Peyer's patch (tissue), 4 donors: ENCODE measurements at regions not wholly inside any gene's neighbourhood (a gene's known extent, or its start where the extent isn't known, plus 50 kb on each side); places are given as distances from the start of the nearest gene placed in this dataset.

Source experiments
- DNase-seq, 3 donors: peaks; one replicate each; pipeline ENCODE4 v3.0.0-alpha.2; 2017 to 2019
- H3K27ac ChIP-seq, 4 donors: fragments of 200-600 bp; sonication (generic); one replicate each; pipeline ENCODE4 v1.5.1; 2016 to 2019
- H3K27me3 ChIP-seq, 2 donors: fragments of 200-600 bp; sonication (generic); one replicate each; pipeline ENCODE4 v1.5.1; 2019
- H3K36me3 ChIP-seq, 3 donors: fragments of 200-600 bp; sonication (generic); one replicate each; pipeline ENCODE4 v1.5.1; 2016 to 2019
- H3K4me1 ChIP-seq, 4 donors: fragments of 200-600 bp; sonication (generic); one replicate each; pipeline ENCODE4 v1.5.1; 2016 to 2019
- H3K4me3 ChIP-seq, 4 donors: fragments of 200-600 bp; sonication (generic); 1 replicate in 3 of 4; 2 replicates in 1 of 4; pipeline ENCODE4 v1.5.1; 2016 to 2019; ENCODE audit warnings: mild to moderate bottlenecking in 1 of 4
- H3K9me3 ChIP-seq, 4 donors: fragments of 200-600 bp; sonication (generic); one replicate each; pipeline ENCODE4 v1.5.1; 2016 to 2019; ENCODE audit warnings: mild to moderate bottlenecking in 1 of 4
- CTCF ChIP-seq, 6 experiments: fragments of 450-650 bp in 4 of 6; fragments of 200-600 bp in 2 of 6; sonication (generic) in 1 of 6; IDR thresholded peaks; one replicate each; pipeline ENCODE4 v1.5.1; 2017 to 2019; ENCODE audit warnings: antibody characterized with exemption in 6 of 6, mild to moderate bottlenecking in 3 of 6, moderate library complexity in 1 of 6
- POLR2A ChIP-seq, 2 donors: fragments of 450-650 bp; IDR thresholded peaks; one replicate each; pipeline ENCODE4 v1.5.1; 2017; ENCODE audit warnings: antibody characterized with exemption in 2 of 2, mild to moderate bottlenecking in 2 of 2, moderate library complexity in 2 of 2

DNA sequence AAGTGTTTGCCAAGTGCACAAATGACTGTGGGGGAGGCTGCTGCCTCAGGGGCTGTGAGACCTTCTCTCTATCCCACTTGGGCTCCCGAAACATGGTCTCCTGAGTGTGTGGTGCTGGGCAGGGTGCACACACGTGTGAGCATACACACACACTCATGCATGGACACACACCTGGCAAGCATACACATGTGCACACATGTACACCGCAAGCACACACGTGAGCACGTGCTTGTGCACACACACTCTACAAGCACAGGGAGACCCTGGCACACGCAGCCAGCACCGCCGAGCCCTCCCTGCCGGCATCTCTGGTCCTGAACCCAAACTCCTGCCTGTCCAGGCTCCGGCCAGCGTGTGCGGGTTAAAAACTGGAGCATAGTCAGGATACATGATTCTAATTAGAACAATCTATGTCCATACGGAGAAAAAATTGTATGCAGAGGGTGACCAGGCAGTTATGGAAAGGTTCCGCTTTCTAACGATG lies 79.4 kb upstream of the TTC34 start:
- Histone ChIP-seq H3K9me3 (no peaks in the 10 kb centered on the region), H3K4me3 (no peak overlapping the region), H3K4me1 (no peaks in the 10 kb centered on the region), H3K36me3 (no peaks in the 10 kb centered on the region), H3K27ac (no peak overlapping the region), H3K27me3 (no peaks in the 10 kb centered on the region)
- no peak for DNase-seq
- no peak for TF ChIP-seq CTCF (IDR thresholded peaks at IDR 0.05)
- no peak for TF ChIP-seq POLR2A (IDR thresholded peaks at IDR 0.05)

GRCh38 chr1:2881556-2881955 lies 80.1 kb upstream of the TTC34 start:
- no peak overlapping the region for H3K4me3 ChIP-seq
- H3K27me3 ChIP-seq = no peaks in the 10 kb centered on the region
- no peak for DNase-seq
- no peak overlapping the region for H3K27ac ChIP-seq
- H3K36me3 ChIP-seq = no peaks in the 10 kb centered on the region
- no peaks in the 10 kb centered on the region for H3K9me3 ChIP-seq
- TF ChIP-seq CTCF (IDR thresholded peaks at IDR 0.05) (no peak), POLR2A (IDR thresholded peaks at IDR 0.05) (no peak)
- no peaks in the 10 kb centered on the region for H3K4me1 ChIP-seq

DNA sequence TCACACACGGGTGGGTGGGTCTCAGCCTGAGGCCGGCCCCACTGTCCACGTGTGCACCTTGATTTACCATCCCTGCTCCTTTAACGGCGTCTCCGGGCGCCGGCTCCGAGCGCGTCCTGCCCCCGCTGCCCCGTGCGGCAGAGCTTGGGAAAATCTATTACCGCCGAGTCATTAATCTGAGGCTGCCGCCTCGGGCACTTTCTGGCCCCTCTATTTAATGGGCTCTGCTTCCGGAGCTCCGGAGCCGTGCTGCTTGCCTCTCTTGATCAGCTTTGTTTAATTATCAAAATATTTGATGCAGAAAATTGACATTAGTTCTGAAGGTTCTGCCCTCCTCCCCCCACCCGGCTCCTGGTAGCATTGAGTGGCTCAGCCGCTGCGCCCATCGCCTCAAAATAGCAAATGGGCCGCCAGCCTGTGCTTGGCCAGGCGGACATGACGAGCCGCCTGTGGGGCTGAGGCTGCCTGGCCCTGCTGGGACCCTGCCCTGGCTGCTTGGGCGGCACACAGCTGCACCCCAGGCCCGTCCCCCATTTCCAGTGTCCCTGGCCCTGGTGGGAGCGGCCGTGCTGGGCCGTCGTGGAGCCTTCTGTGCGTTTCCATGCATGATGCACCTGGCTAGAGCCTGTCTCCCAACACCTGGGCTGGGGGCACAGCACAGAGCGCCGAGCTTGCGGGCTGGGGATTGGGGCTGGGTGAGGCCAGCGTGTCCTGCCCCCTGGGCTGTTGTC lies 81.6 kb upstream of the TTC34 start:
- DNase-seq = no peak
- no peak overlapping the region for H3K27ac ChIP-seq
- H3K27me3 ChIP-seq = no peaks in the 10 kb centered on the region
- TF ChIP-seq CTCF (IDR thresholded peaks at IDR 0.05) (no peak), POLR2A (IDR thresholded peaks at IDR 0.05) (no peak)
- no peaks in the 10 kb centered on the region for H3K4me1 ChIP-seq
- no peaks in the 10 kb centered on the region for H3K36me3 ChIP-seq
- no peaks in the 10 kb centered on the region for H3K9me3 ChIP-seq
- no peak overlapping the region for H3K4me3 ChIP-seq

- Histone ChIP-seq H3K4me1 (no peaks in the 10 kb centered on the region), H3K9me3 (no peaks in the 10 kb centered on the region), H3K4me3 (no peak overlapping the region), H3K36me3 (no peaks in the 10 kb centered on the region), H3K27me3 (no peaks in the 10 kb centered on the region), H3K27ac (no peak overlapping the region)
- TF ChIP-seq POLR2A (IDR thresholded peaks at IDR 0.05) (no peak), CTCF (IDR thresholded peaks at IDR 0.05) (no peak)
- DNase-seq = no peak
Observed at GRCh38 chr1:2885001-2885400, 83.5 kb upstream of the TTC34 start.

GRCh38 chr1:2886631-2887030 lies 85.1 kb upstream of the TTC34 start:
- Histone ChIP-seq H3K4me3 (no peak overlapping the region), H3K27me3 (no peaks in the 10 kb centered on the region), H3K4me1 (no peaks in the 10 kb centered on the region), H3K36me3 (no peaks in the 10 kb centered on the region), H3K9me3 (no peaks in the 10 kb centered on the region), H3K27ac (no peak overlapping the region)
- no peak for TF ChIP-seq CTCF (IDR thresholded peaks at IDR 0.05)
- TF ChIP-seq POLR2A (IDR thresholded peaks at IDR 0.05) = no peak
- no peak for DNase-seq
